ENCODE measurements at regions not wholly inside any gene's neighbourhood (a gene's known extent, or its start where the extent isn't known, plus 50 kb on each side); places are given as distances from the start of the nearest gene placed in this dataset.

DNA sequence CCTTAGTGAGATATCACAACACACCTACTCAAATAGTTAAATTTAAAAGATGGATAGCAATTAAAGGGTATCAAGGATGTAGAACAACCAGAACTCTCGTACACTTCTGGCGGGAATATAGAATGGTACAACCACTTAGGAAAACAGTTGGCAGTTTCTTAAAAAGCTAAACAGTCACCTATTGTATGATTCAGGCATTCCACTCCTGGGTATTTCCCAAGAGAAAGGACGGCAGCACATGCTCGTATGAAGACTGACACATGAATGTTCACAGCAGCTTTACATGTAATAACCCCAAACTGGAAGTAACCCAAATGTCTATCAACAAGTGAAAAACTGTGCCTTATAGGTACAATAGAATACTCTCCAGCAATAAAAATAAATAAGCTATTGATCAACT, 465.2 kb downstream of the VRK1 start:
- Mint-ChIP-seq H3K27me3 (ENCODE audit: insufficient read depth) (peaks cover 5% of the 10 kb centered on the region), H3K4me1 (ENCODE audit: low read depth) (no peaks in the 10 kb centered on the region), H3K27ac (no peak overlapping the region), H3K9me3 (peaks cover 6% of the 10 kb centered on the region), H3K36me3 (ENCODE audit: low read depth) (no peaks in the 10 kb centered on the region), H3K4me3 (no peak overlapping the region)
- intact Hi-C loops (cut with micrococcal nuclease), result no loop called here
- no peak for DNase-seq (ENCODE audit: low spot score)

DNA sequence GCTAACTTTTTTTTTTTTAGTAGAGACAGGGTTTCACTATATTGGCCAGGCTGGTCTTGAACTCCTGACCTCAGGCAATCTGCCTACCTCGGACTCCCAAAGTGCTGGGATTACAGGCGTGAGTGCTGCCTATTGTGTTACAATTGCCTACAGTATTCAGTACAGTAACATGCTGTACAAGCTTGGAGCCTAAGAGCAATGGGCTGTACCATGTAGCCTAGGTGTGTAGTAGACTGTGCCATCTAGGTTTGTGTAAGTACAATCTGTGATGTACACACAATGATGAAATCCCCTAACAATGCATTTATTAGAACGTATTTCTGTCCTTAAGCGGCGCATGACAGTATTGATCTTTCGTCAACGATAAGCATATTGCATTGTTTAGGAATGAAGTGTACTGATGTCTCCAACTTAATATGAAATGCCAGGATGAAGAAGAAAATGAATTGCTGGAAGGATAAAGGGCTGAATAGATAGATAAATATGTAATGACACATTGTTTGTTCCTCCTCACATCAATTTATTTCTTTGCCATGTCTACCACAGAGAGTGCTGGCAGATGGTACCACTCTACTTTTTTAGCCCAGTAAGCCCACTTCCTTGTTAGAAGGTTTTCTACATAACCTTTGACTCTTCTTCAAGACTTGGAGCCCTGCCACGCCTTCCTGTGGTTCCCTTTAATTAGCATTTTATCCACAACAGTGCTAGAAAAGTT, 467.5 kb downstream of the VRK1 start:
- no peak overlapping the region for H3K4me3 Mint-ChIP-seq
- DNase-seq (ENCODE audit: low spot score), result no peak
- H3K4me1 Mint-ChIP-seq (ENCODE audit: low read depth), result no peaks in the 10 kb centered on the region

DNA sequence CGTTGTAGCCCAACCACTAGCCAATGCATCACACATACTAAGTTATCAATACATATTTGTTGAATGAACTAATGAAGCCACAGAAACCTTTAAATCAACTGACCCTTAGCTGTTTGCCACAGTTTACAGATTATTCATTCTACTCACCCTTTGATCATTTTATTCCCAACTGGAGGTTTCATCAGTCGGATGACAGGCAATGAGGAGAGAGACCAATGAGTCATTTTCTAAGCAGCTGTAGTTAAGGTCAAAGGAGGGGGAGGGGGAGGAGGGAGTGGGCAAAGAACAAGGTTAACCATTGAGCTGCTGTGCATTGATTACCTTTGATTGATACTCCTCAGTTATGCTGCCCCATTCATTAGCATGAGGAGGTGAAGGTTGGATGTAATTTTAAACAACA, 469.5 kb downstream of the VRK1 start:
- no peak overlapping the region for H3K4me3 Mint-ChIP-seq
- no peaks in the 10 kb centered on the region for H3K36me3 Mint-ChIP-seq (ENCODE audit: low read depth)
- peaks cover 2% of the 10 kb centered on the region for H3K27me3 Mint-ChIP-seq (ENCODE audit: insufficient read depth)
- intact Hi-C loops (cut with micrococcal nuclease), result no loop called here
- no peak overlapping the region for H3K27ac Mint-ChIP-seq
- peaks cover 6% of the 10 kb centered on the region for H3K9me3 Mint-ChIP-seq
- no peak for DNase-seq (ENCODE audit: low spot score)
- H3K4me1 Mint-ChIP-seq (ENCODE audit: low read depth), result no peaks in the 10 kb centered on the region

More for the DNA sequence above, 467.5 kb downstream of the VRK1 start:
- intact Hi-C loops (cut with micrococcal nuclease), result no loop called here
- Mint-ChIP-seq H3K27ac (no peak overlapping the region), H3K36me3 (ENCODE audit: low read depth) (no peaks in the 10 kb centered on the region), H3K9me3 (peaks cover 6% of the 10 kb centered on the region), H3K27me3 (ENCODE audit: insufficient read depth) (no peaks in the 10 kb centered on the region)

DNA sequence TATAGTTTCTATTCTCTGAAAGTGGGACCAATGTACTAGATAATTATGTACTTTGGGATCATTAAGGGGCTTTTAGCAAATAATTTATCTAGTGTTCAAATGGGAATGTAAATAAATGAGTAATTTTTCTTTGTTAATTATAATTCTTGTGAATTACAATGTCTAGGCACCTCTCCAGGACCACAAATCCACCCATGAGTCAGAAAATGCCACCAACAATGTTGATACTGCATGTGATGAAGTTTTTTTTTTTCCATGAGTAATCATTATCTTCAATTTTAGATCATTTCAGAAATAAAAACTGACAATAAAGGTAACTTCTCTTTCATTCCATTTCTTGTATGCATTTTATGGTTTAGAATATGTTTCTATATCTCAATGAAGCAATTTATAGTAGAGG, 470.3 kb downstream of the VRK1 start:
- Mint-ChIP-seq H3K4me3 (no peak overlapping the region), H3K36me3 (ENCODE audit: low read depth) (no peaks in the 10 kb centered on the region), H3K9me3 (no peaks in the 10 kb centered on the region), H3K27ac (no peak overlapping the region), H3K4me1 (ENCODE audit: low read depth) (no peaks in the 10 kb centered on the region), H3K27me3 (ENCODE audit: insufficient read depth) (peaks cover 2% of the 10 kb centered on the region)
- no peak for DNase-seq (ENCODE audit: low spot score)
- intact Hi-C loops (cut with micrococcal nuclease), result no loop called here

DNA sequence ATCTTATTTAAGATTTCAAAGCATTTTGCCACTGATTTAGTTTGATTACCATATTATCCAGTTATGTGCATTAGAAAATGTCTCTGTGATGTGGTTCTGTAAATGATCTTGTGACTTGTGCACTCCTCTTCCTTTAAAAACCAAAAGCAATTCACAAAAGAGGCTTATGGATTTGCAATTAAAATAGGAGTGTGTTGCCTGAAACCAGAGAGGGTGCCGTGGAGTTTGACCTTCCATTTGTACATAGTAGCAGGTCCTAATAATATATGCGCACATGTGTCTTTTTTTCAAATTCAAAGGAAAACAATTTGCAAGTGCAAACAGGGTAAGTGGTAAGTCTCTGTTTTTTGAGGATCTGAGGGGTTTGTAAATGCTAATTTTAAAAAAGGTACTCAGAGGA, 470.9 kb downstream of the VRK1 start:
- DNase-seq (ENCODE audit: low spot score), result no peak
- intact Hi-C loops (cut with micrococcal nuclease), result no loop called here
- H3K36me3 Mint-ChIP-seq (ENCODE audit: low read depth), result no peaks in the 10 kb centered on the region
- H3K27me3 Mint-ChIP-seq (ENCODE audit: insufficient read depth), result peaks cover 2% of the 10 kb centered on the region
- no peaks in the 10 kb centered on the region for H3K4me1 Mint-ChIP-seq (ENCODE audit: low read depth)
- H3K9me3 Mint-ChIP-seq, result no peaks in the 10 kb centered on the region
- no peak overlapping the region for H3K27ac Mint-ChIP-seq
- H3K4me3 Mint-ChIP-seq, result no peak overlapping the region

DNA sequence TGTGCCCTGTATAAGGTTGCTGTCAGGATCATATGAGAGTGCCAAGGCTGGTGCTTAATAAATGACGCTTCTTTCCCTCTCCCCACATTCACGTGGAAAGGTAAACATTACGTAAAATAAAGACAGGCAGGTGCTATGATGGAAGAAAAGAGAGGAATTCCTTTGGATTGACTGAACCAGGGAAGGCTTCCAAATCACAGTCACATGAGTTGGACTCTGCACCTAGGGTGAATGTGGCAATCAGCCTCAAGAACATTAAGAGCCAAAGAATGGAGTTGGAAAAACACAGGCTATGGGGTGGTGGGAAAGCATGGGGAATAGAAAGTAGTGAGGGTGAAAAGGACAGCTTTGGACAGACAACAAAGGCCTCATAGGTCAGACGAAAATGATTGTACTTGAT, 473.1 kb downstream of the VRK1 start:
- Mint-ChIP-seq H3K27ac (no peak overlapping the region), H3K4me3 (no peak overlapping the region), H3K4me1 (ENCODE audit: low read depth) (no peaks in the 10 kb centered on the region), H3K27me3 (ENCODE audit: insufficient read depth) (peaks cover 2% of the 10 kb centered on the region), H3K36me3 (ENCODE audit: low read depth) (no peaks in the 10 kb centered on the region), H3K9me3 (no peaks in the 10 kb centered on the region)
- no peak for DNase-seq (ENCODE audit: low spot score)
- intact Hi-C loops (cut with micrococcal nuclease), result no loop called here

DNA sequence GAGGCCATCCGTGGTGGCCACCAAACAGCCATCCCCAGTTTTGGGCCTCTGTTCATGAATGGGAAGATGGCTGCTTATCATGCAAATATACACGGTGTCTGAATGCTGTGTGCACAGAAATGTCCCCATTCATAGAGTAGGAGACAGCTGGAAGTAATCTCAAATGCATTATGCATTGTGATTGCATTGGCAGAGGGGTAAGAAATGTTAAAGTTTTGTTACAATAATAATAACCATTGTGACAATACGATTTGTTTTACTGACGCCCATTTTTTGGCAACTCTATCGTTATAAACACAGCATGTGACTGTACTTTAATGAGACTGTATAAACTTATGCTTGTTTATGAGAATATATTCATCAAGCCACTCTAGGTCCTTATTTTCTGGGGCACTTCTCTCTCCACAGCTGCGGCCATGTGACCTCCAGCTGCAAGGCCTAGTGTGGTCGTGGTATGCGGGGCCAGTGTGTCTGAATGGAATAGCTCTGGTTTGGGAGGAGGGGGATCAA, 474.3 kb downstream of the VRK1 start:
- H3K27ac Mint-ChIP-seq, result no peak overlapping the region

DNA sequence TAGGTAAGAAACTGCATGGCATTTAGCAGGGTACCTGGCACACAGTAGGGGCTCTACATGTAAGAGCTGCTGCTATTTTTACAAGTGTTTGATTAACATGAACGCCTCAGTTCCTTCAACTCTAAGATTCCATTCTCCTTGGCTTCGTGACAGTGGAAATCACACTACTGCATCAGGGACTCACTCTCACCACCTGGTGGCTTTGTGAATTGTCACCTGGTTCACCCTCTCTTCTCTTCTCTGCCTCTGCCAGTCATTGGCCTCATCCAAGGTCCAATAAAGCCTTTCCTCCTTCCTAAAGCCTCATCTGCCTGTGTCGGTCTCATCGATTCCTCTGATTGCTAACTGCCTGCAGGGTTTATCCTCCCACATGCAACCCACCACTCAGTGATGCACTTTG, 476.4 kb downstream of the VRK1 start:
- intact Hi-C loops (cut with micrococcal nuclease), result no loop called here
- H3K9me3 Mint-ChIP-seq, result no peaks in the 10 kb centered on the region
- peaks cover 14% of the 10 kb centered on the region for H3K27me3 Mint-ChIP-seq (ENCODE audit: insufficient read depth)
- H3K4me1 Mint-ChIP-seq (ENCODE audit: low read depth), result peaks cover 6% of the 10 kb centered on the region
- no peaks in the 10 kb centered on the region for H3K36me3 Mint-ChIP-seq (ENCODE audit: low read depth)
- no peak for DNase-seq (ENCODE audit: low spot score)
- no peak overlapping the region for H3K27ac Mint-ChIP-seq
- H3K4me3 Mint-ChIP-seq, result no peak overlapping the region

More for the DNA sequence above, 474.3 kb downstream of the VRK1 start:
- H3K27me3 Mint-ChIP-seq (ENCODE audit: insufficient read depth), result peaks cover 5% of the 10 kb centered on the region
- intact Hi-C loops (cut with micrococcal nuclease), result no loop called here
- no peak overlapping the region for H3K4me3 Mint-ChIP-seq
- H3K4me1 Mint-ChIP-seq (ENCODE audit: low read depth), result peaks cover 3% of the 10 kb centered on the region
- no peak for DNase-seq (ENCODE audit: low spot score)
- H3K36me3 Mint-ChIP-seq (ENCODE audit: low read depth), result no peaks in the 10 kb centered on the region
- no peaks in the 10 kb centered on the region for H3K9me3 Mint-ChIP-seq

DNA sequence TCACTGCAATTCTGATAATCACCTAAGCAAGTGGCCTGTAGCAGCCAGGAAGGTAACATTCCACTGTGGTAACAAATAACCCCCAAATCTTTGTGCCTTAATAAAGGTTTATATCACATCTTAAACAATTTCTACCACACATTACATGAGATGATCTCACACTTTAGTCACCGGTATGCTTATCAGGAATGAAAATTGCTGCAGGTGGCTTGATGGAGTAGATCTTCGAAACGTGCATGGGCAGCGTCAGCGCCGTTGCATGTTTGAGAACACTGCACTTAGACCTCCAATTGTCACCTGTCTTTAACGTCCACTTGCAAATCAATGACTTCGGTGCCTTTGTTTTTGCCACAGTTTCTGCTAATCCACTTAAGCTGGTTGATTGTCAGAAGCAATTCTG, 477.4 kb downstream of the VRK1 start:
- Mint-ChIP-seq H3K4me3 (no peak overlapping the region), H3K27me3 (ENCODE audit: insufficient read depth) (peaks cover 18% of the 10 kb centered on the region), H3K9me3 (no peaks in the 10 kb centered on the region), H3K36me3 (ENCODE audit: low read depth) (no peaks in the 10 kb centered on the region), H3K27ac (no peak overlapping the region), H3K4me1 (ENCODE audit: low read depth) (peaks cover 6% of the 10 kb centered on the region)
- intact Hi-C loops (cut with micrococcal nuclease), result no loop called here
- no peak for DNase-seq (ENCODE audit: low spot score)

DNA sequence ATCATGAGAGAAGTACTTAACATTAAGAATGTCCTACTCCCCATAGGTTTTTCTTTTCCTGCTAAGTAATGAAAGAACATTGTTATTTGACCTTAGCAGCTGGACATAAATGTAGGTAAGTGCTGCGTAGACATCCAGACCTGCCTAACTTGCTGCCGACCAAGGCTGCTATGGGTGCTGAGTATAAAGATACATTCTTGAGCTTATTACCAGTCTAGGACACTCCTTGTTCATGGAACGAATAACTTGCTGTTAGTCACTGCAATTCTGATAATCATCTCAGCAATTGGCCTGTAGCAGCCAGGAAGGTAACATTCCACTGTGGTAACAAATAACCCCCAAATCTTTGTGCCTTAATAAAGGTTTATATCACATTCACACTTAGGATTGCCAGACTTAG, 478.1 kb downstream of the VRK1 start:
- no peaks in the 10 kb centered on the region for H3K9me3 Mint-ChIP-seq
- no peak overlapping the region for H3K27ac Mint-ChIP-seq
- DNase-seq (ENCODE audit: low spot score), result no peak
- intact Hi-C loops (cut with micrococcal nuclease), result no loop called here
- peaks cover 18% of the 10 kb centered on the region for H3K27me3 Mint-ChIP-seq (ENCODE audit: insufficient read depth)
- no peaks in the 10 kb centered on the region for H3K36me3 Mint-ChIP-seq (ENCODE audit: low read depth)
- peaks cover 6% of the 10 kb centered on the region for H3K4me1 Mint-ChIP-seq (ENCODE audit: low read depth)
- H3K4me3 Mint-ChIP-seq, result no peak overlapping the region

DNA sequence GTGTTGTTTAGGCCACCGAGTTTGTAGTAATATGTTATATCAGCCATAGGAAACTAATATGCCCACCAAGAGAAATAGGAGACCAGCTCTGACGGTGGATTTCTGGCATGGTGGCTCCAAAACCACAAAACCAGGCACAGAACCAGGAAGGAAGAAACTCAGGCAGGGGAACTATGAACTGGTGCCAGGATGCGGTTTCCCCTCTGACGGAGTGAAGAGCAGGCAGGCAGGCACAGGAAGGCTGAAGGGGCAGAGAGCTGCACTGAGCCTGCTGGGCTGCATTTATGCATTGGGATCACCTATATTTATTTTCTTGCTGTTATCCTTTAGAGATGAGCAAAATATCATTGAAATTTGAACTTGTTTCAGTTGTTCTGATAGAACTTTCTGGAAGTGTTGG, 479.4 kb downstream of the VRK1 start:
- no peak overlapping the region for H3K4me3 Mint-ChIP-seq
- peaks cover 6% of the 10 kb centered on the region for H3K4me1 Mint-ChIP-seq (ENCODE audit: low read depth)
- peaks cover 17% of the 10 kb centered on the region for H3K27me3 Mint-ChIP-seq (ENCODE audit: insufficient read depth)
- no peak overlapping the region for H3K27ac Mint-ChIP-seq
- intact Hi-C loops (cut with micrococcal nuclease), result no loop called here
- no peaks in the 10 kb centered on the region for H3K36me3 Mint-ChIP-seq (ENCODE audit: low read depth)
- no peak for DNase-seq (ENCODE audit: low spot score)
- no peaks in the 10 kb centered on the region for H3K9me3 Mint-ChIP-seq

DNA sequence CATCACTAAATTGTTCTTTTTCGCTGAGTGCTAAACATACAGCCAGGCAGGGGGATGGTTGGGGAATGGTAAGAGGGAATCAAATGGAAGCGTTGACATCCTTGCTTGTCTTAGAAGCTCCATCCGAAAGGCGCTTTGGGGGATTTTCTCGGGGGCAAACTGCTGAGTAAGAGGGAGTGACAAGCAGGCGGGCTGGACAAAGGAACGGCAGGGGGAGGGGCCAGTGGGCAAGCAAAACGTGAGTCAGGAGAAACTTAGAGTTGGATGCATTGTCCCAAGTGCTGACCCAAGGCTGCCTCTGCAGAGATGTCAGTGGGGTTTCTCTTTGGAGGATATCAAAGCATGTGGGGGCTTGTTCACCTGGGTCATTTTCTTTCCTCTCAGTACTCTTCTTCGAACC, 480.5 kb downstream of the VRK1 start:
- Mint-ChIP-seq H3K27ac (no peak overlapping the region), H3K4me1 (ENCODE audit: low read depth) (peaks cover 6% of the 10 kb centered on the region), H3K27me3 (ENCODE audit: insufficient read depth) (peaks cover 17% of the 10 kb centered on the region), H3K9me3 (no peaks in the 10 kb centered on the region), H3K4me3 (no peak overlapping the region), H3K36me3 (ENCODE audit: low read depth) (no peaks in the 10 kb centered on the region)
- intact Hi-C loops (cut with micrococcal nuclease), result no loop called here
- no peak for DNase-seq (ENCODE audit: low spot score)

DNA sequence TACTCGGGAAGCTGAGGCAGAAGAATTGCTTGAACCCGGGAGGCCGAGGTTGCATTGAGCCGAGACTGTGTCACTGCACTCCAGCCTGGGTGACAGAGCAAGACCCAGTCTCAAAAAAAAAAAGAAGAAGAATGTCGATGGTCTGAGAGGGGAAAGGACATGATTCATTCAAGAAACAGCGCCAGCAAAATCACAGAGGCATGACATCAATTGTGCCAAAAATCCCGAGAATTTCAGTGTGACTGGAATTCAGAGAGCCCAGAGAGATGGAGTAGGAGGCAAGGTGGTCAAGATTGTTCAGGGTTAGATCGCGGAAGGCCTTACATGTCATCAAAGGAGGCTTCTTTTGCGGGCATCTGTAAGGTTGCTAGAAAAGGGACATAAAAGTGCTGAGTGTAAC, 483.3 kb downstream of the VRK1 start:
- intact Hi-C loops (cut with micrococcal nuclease), result no loop called here
- H3K27me3 Mint-ChIP-seq (ENCODE audit: insufficient read depth), result peaks cover 19% of the 10 kb centered on the region
- DNase-seq (ENCODE audit: low spot score), result no peak
- no peaks in the 10 kb centered on the region for H3K36me3 Mint-ChIP-seq (ENCODE audit: low read depth)
- H3K4me1 Mint-ChIP-seq (ENCODE audit: low read depth), result peaks cover 6% of the 10 kb centered on the region
- no peaks in the 10 kb centered on the region for H3K9me3 Mint-ChIP-seq
- no peak overlapping the region for H3K27ac Mint-ChIP-seq
- no peak overlapping the region for H3K4me3 Mint-ChIP-seq

DNA sequence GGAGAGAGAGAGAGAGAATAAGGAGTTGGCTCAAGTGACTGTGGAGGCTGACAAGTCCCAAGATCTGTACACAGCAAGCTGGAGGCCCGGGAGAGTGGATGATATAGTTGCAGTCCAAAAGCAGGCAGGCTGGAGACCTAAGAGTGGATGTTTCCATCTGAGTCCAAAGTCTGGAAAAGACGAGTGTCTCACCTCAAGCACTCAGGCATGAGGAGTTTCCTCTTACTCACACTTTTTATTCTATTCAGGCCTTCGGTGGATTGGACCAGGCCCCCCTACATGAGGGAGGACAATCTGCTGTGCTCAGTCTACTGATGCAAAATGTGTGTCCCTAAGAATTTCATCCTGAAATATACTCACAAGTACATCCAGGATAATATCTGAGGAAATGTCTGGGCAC, 484.6 kb downstream of the VRK1 start:
- no peak for DNase-seq (ENCODE audit: low spot score)
- no peaks in the 10 kb centered on the region for H3K36me3 Mint-ChIP-seq (ENCODE audit: low read depth)
- peaks cover 19% of the 10 kb centered on the region for H3K27me3 Mint-ChIP-seq (ENCODE audit: insufficient read depth)
- no peak overlapping the region for H3K27ac Mint-ChIP-seq
- H3K9me3 Mint-ChIP-seq, result no peaks in the 10 kb centered on the region
- H3K4me1 Mint-ChIP-seq (ENCODE audit: low read depth), result peaks cover under 1% of the 10 kb centered on the region
- intact Hi-C loops (cut with micrococcal nuclease), result no loop called here
- no peak overlapping the region for H3K4me3 Mint-ChIP-seq
